HG03135 (cell line): ENCODE measurements at regions not wholly inside any gene's neighbourhood (a gene's known extent, or its start where the extent isn't known, plus 50 kb on each side); places are given as distances from the start of the nearest gene placed in this dataset.
"Not testable (repeated sequence)": the region's sequence is repeated elsewhere in the genome, so short reads cannot be mapped to it uniquely, and the experiment has no call there.

Experiments
- ATAC-seq: cut with Tn5 transposase; IDR thresholded peaks from one replicate; pipeline ENCODE4 v1.9.1; 2021; ENCODE audit warnings: mild to moderate bottlenecking, moderate library complexity; ENCODE audit not compliant: unreplicated experiment

DNA sequence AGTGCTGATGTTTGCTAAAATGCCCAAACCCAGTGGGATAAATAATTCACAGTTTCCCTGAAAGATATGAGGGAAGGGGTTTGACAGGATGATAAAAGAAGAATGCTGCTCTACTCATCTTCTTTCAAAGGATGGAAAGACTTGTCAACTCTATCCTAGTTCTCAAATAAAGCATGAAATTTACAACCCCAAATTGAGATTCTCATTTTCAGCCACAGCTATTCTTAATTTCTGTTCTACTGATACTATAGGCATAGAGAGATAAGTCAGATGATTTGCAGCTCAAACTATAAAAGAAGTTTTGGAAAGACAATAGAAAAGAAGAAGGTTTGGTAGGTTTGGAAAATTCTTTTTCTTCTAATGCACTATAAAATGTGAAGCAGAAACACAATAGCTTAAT, 542.6 kb downstream of the CSNK1G3 start:
- ATAC-seq, result no peak

DNA sequence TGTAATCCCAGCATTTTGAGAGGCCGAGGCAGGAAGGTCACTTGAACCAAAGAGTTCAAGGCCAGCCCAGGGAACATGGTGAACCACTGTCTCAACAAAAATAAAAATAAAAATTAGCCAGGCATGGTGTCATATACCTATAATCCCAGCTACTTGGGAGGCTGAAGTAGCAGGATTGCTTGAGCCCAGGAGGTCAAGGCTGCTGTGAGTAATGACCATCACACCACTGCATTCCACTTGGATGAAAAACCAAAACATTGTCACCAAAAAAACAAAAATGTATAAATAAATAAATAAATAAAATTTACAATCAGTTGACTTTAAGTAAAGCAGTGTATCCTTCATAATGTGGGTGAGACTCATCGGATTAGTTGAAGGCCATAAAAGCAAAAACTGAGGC, 541.4 kb downstream of the CSNK1G3 start:
- ATAC-seq, result no peak

DNA sequence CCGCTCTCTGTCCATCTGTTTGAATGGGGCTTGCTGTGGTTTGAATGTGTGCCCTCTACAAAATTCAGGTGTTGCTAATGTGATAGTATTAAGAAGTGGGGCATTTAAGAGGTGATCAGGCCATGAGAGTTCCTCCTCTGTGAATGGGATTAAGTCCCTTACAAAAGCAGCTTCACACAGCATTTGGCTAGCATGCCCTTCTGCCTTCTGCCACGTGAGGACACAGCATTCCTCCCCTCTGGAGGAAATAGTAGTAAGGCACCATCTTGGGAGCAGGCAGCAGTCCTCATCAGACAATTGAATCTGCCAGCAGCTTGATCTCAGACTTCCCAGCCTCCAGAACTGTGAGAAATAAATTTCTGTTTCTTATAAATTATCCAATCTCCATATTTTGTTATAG, 540.2 kb downstream of the CSNK1G3 start:
- no peak for ATAC-seq

- no peak for ATAC-seq
These were observed 538.3 kb downstream of the CSNK1G3 start for GRCh38 chr5:124050120-124050770.

DNA sequence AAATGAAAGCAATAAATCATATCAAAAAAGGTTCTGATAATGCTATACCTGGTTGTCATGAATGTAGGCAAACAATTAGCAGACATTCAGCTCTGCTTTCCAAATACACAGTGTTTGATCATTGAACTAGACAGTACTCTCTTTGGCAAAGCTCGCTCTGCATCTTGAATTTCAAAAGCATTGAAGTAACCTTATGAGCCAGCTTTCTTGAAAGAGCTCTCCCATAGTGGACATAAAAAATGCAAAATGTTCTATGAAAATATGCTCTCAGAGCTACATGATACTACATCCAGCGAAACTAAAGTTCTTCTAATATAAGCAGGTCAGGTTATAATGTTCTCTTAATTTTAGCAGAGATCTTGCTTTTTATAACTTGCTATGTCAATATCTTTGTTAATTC, 533.4 kb downstream of the CSNK1G3 start:
- ATAC-seq, result no peak

GRCh38 chr5:124044613-124045012, 532.6 kb downstream of the CSNK1G3 start:
- no peak for ATAC-seq

DNA sequence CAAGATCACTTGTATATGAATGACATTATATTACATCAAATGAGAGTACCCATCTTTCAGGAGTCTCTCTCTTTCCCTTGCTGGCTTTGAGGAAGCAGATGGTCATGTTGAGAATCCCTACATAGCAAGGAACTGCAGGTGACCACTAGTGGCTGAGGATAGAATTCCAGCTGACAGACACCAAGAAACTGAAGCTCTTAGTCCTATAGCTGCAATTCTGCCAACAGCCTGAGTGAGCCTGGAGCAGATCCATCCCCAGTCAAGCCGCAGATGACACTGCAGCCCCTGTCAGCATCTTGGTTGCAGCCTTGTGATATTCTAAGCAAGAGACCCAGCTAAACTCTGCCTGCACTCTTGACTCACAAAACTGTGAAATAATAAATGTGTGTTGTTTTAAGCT, 531.5 kb downstream of the CSNK1G3 start:
- ATAC-seq, result no peak

DNA sequence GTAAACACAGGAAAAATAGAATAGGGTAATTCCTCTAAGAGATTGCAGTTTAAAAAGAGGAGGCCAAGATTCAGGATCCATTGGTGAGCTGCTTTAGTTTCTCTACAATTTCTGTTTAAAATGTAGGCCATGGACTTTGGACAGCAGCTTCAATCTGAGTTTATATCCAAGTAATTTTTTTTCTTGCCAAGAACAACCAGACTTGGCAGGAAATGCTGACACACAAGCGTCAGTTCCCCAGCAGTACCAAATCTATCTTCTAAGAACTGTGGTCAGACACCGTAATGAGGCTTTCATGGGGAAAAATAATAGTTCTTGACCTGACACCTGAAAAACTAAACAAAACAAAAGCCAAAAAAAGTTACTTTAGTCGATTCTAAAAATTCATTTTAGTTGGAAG, 528.8 kb downstream of the CSNK1G3 start:
- ATAC-seq, result no peak

GRCh38 chr5:124039410-124039809, 527.4 kb downstream of the CSNK1G3 start:
- no peak for ATAC-seq

GRCh38 chr5:124036786-124037185, 524.8 kb downstream of the CSNK1G3 start:
- no peak for ATAC-seq

- peak; percentile 99 for ATAC-seq
These were observed 523.0 kb downstream of the CSNK1G3 start for GRCh38 chr5:124034963-124035362.

DNA sequence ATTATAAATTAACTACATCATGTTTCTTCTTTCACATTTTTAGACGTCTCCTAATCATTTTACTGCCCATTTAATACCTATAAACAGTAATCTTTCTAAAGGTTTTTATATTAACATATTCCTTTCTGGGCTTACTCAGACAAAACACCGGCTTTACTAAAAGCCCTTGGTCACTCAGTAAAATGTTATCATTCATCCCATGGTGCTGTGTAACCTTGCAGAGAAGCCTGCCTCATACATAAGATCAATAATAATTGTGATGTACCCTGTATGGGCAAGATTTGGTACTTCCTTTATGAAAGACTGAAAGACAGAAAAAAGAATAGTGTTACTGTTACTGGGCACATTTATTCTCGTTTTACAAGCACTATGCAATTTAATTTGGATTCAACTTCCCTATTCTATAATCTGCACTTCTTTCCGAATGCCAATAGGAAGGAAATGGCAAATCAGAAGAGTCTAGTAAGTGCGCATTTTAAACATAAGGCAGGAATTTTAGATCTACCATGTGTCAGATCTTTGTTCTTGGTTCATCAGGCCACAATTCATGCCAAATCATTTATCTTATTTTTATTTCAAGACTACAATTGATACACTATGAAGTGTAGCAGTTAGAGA, 522.2 kb downstream of the CSNK1G3 start:
- ATAC-seq, result no peak

DNA sequence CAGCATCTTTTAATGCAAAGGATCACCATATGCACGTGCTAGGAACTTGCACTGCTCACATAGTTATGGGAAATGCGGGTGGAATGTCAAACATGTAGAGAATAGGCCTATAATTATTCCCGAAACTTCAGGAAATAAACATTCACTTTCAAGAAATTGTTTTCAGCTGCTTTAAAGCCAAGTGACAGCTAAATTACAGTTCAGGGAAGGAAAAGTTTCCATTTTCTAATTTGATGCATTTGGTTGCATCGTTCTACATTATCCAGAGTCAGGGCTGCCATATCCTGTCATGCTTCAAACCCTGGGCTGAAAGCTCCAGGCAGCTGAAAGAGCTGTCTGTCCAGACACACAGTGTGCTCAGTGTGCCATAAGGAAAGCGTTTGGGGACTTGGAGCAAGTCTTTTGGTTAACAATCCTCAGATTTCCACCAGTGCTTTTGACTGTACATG, 518.1 kb downstream of the CSNK1G3 start:
- no peak for ATAC-seq

DNA sequence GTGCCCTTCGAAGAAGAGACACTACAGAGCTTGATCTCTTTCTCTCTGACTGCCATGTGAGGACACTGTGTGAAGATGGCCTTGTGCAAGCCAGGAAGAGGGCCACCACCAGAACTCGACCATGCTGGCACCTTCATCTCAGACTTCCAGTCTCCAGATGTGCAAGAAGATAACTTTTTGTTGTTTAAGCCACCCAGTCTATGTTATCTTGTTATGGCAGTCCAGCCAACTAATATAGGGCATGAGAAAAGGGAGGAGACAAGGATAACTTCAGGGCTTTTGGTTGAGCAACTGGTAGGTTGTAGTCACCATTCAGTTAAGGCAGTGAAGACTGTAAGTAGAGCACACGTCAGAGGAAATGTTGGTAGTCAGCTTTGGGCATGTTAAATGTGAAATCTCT, 515.5 kb downstream of the CSNK1G3 start:
- ATAC-seq, result no peak

- no peak for ATAC-seq
These were observed 513.4 kb downstream of the CSNK1G3 start for GRCh38 chr5:124025306-124025845.

GRCh38 chr5:124022966-124023365, 511.0 kb downstream of the CSNK1G3 start:
- ATAC-seq, result no peak

- no peak for ATAC-seq
These were observed 509.8 kb downstream of the CSNK1G3 start for GRCh38 chr5:124021776-124022175.

- no peak for ATAC-seq
These were observed 509.2 kb downstream of the CSNK1G3 start for GRCh38 chr5:124021066-124021641.

GRCh38 chr5:124017321-124017720, 505.3 kb downstream of the CSNK1G3 start:
- ATAC-seq, result not testable (repeated sequence)

GRCh38 chr5:124007675-124008398, 495.9 kb downstream of the CSNK1G3 start:
- no peak for ATAC-seq

DNA sequence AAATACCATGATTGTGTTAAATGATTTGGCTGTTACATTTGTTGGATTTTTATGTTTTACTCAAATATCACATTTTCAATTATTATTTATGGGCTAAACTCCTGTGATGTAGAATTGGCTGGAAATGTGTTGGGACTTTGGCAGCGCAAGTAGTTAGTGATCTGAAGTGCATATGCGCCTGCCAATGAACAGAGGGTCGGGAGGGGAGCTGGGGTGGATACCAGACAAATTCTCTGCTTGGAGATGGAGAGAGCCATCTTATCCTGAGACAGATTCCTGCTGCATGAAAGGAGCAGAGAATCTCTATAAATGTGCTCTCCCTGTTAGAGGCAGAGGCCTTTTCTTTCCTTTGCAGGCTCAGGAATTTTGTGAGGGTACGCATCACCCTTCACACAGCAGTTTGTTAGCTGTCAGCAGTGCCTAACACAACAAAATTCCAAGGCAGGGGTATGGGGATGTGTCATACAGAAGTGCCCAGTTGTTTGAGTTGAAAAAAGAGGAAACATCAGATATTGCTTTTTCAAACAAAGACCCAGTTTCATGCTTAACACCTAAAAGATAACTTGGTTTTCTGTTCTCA, 489.1 kb downstream of the CSNK1G3 start:
- no peak for ATAC-seq
